22Rv1 (cell line): ENCODE measurements at regions not wholly inside any gene's neighbourhood (a gene's known extent, or its start where the extent isn't known, plus 50 kb on each side); places are given as distances from the start of the nearest gene placed in this dataset.

Experiments
- H3K27ac ChIP-seq: fragments of 450-650 bp; 2 replicates; pipeline ENCODE4 v1.5.1; 2017
- CTCF ChIP-seq: fragments of 450-650 bp; IDR thresholded peaks from 2 replicates; pipeline ENCODE4 v1.5.1; 2017; ENCODE audit warnings: mild to moderate bottlenecking
- ZFX ChIP-seq: fragments of 450-650 bp; IDR thresholded peaks from 2 replicates; pipeline ENCODE4 v1.6.1; 2017; ENCODE audit warnings: antibody characterized with exemption, borderline replicate concordance

GRCh38 chr11:101279728-101280127, 150.1 kb upstream of the PGR start:
- H3K27ac ChIP-seq = no peak overlapping the region
- TF ChIP-seq ZFX = no peak
- no peak for TF ChIP-seq CTCF

GRCh38 chr11:101278286-101278685, 148.7 kb upstream of the PGR start:
- no peak overlapping the region for H3K27ac ChIP-seq
- TF ChIP-seq ZFX = no peak

- TF ChIP-seq ZFX = no peak
- no peak for TF ChIP-seq CTCF
- H3K27ac ChIP-seq = no peak overlapping the region
Observed at GRCh38 chr11:101277036-101277435, 147.4 kb upstream of the PGR start.

- H3K27ac ChIP-seq = no peak overlapping the region
- TF ChIP-seq CTCF (no peak), ZFX (no peak)
Observed at GRCh38 chr11:101269990-101270660, 140.5 kb upstream of the PGR start.

- no peak overlapping the region for H3K27ac ChIP-seq
- TF ChIP-seq CTCF = no peak
- TF ChIP-seq ZFX = no peak
Observed at GRCh38 chr11:101269390-101269789, 139.8 kb upstream of the PGR start.

GRCh38 chr11:101267654-101268053, 138.0 kb upstream of the PGR start:
- no peak for TF ChIP-seq CTCF
- TF ChIP-seq ZFX = no peak
- no peak overlapping the region for H3K27ac ChIP-seq

- no peak for TF ChIP-seq CTCF
- no peak for TF ChIP-seq ZFX
- H3K27ac ChIP-seq = no peak overlapping the region
Observed at GRCh38 chr11:101264306-101264705, 134.7 kb upstream of the PGR start.

- no peak overlapping the region for H3K27ac ChIP-seq
- TF ChIP-seq ZFX = no peak
- no peak for TF ChIP-seq CTCF
Observed at GRCh38 chr11:101262995-101263394, 133.4 kb upstream of the PGR start.
